ENCODE measurements at regions not wholly inside any gene's neighbourhood (a gene's known extent, or its start where the extent isn't known, plus 50 kb on each side); places are given as distances from the start of the nearest gene placed in this dataset.
"Not testable (repeated sequence)": the region's sequence is repeated elsewhere in the genome, so short reads cannot be mapped to it uniquely, and the experiment has no call there.

DNA sequence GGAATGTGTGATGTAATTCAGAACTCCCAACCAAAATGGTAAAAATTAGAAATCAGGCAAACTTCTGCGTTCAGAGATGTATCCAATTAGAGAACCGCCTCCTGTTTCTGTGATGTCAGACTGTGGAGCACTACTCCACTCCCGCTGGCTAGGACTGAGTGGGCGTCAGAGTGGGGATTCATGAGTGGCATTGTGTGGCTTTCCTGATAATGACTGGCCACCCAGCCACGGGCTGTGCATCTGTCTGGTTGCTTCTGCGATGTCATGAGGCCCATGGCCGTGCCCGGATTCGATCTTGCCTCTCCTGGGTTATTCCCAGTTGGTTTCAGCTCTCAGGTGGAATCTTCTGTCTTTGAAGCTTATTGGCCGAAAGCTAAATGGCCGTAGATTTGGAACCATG, 87.1 kb upstream of the KCNA1 start:
- CTCF ChIA-PET = interaction anchor here (0.7 to 1.5 kb wide), 4 partner anchors 9 to 35 kb away, joined by 4 to 8 read pairs (median 4); no protein-coding TSS in a partner anchor
- H3K4me3 Mint-ChIP-seq = no peak overlapping the region
- no peak for ATAC-seq
- no peak overlapping the region for H3K27ac Mint-ChIP-seq
- DNase-seq = no peak
- no peaks in the 10 kb centered on the region for H3K27me3 Mint-ChIP-seq (ENCODE audit: low read depth)
- peaks cover 48% of the 10 kb centered on the region for H3K36me3 Mint-ChIP-seq (ENCODE audit: low read depth)
- no peaks in the 10 kb centered on the region for H3K9me3 Mint-ChIP-seq (ENCODE audit: insufficient read depth)
- POLR2A ChIA-PET = interaction anchor here (0.6 kb wide), 1 partner anchor 8 kb away, joined by 4 read pairs; no protein-coding TSS in a partner anchor
- H3K4me1 Mint-ChIP-seq (ENCODE audit: low read depth) = peaks cover 50% of the 10 kb centered on the region

DNA sequence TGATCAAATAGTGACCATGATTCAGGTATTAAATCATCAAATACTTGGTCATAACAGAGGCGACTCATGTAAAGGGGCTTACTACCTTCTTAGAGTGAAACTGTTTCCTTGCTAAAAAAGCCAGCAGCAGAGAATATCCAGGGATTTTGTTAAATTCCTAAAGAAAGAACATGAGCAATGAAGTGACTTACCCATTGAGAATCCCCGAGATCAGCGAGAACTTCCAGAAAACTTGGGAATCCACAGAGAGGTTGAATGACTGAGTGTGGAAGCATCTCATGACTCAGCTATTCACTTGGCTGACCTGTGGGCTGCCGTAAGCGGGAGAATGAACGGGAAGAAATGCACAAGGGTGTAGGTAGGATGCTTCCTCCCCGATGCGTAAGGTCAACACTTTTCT, 85.3 kb upstream of the KCNA1 start:
- POLR2A ChIA-PET = interaction anchor here (1.4 kb wide), 1 partner anchor 15 kb away, joined by 4 read pairs; a partner anchor contains a TSS
- DNase-seq = no peak
- Mint-ChIP-seq H3K9me3 (ENCODE audit: insufficient read depth) (peaks cover 4% of the 10 kb centered on the region), H3K27me3 (ENCODE audit: low read depth) (no peaks in the 10 kb centered on the region), H3K36me3 (ENCODE audit: low read depth) (peaks cover 60% of the 10 kb centered on the region), H3K27ac (no peak overlapping the region), H3K4me1 (ENCODE audit: low read depth) (peaks cover 58% of the 10 kb centered on the region), H3K4me3 (no peak overlapping the region)
- ATAC-seq = no peak
- CTCF ChIA-PET = interaction anchor here (1.2 to 2.3 kb wide), 4 partner anchors 10 to 33 kb away, joined by 3 to 18 read pairs (median 6); no protein-coding TSS in a partner anchor

DNA sequence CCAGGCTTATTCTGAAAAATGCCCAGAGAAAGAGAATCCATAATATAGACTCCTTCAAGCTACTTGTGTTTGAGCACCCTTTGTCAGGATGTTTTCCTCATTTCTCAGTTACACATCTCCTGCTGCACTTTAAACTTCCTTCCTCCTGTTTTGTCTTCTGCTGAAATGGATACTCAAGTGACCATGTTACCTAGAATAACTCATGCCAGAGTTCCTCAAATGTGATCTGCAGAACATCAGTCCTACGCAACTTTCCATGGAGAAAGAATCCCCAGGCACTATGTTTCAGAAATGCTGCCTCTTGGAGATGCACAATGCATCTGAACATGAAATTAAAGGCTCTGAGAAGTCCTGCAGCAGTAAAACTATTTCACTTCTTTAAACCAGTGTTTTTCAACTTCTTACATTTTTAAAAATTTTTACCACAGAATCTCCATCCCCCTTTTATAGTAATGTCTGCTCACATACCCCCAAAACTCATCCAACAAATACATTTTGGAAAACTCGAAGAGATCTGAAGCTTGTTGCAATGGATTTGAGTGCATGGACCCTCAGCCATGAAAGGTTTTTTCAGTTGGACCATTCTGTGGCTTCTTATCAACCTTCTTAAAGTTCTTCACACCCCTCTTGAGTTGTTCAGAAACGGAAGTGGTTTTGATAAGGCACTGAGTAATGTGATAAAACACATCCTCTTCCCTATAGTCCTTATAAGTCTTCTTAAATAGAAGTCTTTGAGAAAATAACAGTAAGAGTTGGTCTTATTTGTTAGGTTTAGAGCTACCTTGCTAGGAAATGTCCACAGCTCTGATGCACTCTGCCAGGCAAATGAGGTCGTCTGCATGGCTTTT, 84.5 kb upstream of the KCNA1 start:
- Mint-ChIP-seq H3K36me3 (ENCODE audit: low read depth) (peaks cover 63% of the 10 kb centered on the region), H3K4me3 (peak overlapping the region; percentile 40), H3K9me3 (ENCODE audit: insufficient read depth) (peaks cover 4% of the 10 kb centered on the region), H3K27me3 (ENCODE audit: low read depth) (no peaks in the 10 kb centered on the region), H3K4me1 (ENCODE audit: low read depth) (peaks cover 66% of the 10 kb centered on the region), H3K27ac (peak overlapping the region; percentile 86)
- ATAC-seq = peak; percentile 53
- CTCF ChIA-PET = interaction anchor here (1.2 to 2.3 kb wide), 4 partner anchors 10 to 32 kb away, joined by 3 to 18 read pairs (median 6); no protein-coding TSS in a partner anchor
- POLR2A ChIA-PET = interaction anchor here (1.4 kb wide), 1 partner anchor 16 kb away, joined by 4 read pairs; a partner anchor contains a TSS
- no peak for DNase-seq

DNA sequence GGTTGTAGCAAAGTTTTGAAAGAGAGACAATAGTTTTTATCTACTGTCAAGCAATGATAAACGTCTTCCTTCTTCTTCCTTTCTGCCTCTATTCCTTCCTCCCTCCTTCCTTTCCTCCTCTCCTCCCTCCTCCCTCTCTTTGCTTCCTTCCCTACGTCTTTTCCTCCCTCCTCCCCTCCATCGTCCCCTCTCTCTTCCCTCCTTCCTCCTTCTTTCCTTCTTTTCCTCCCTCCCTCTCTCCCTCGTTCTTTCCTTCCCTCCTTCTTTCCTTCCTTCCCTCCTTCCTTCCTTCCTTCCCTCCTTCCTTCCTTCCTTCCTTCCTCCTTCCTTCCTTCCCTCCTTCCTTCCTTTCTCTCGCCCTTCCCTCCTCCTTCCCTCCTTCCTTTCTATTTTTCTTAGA, 82.8 kb upstream of the KCNA1 start:
- H3K27me3 Mint-ChIP-seq (ENCODE audit: low read depth) = no peaks in the 10 kb centered on the region
- peak overlapping the region; percentile 79 for H3K4me3 Mint-ChIP-seq
- ChIA-PET CTCF (interaction anchor here (7.7 kb wide), 1 partner anchor 29 kb away, joined by 78 read pairs; no protein-coding TSS in a partner anchor), POLR2A (interaction anchor here (1.5 kb wide), 1 partner anchor 178 kb away, joined by 3 read pairs; the partner anchor contains the start of genes AKAP3 and NDUFA9)
- peak overlapping the region; percentile 86 for H3K27ac Mint-ChIP-seq
- H3K9me3 Mint-ChIP-seq (ENCODE audit: insufficient read depth) = peaks cover 5% of the 10 kb centered on the region
- peaks cover 71% of the 10 kb centered on the region for H3K36me3 Mint-ChIP-seq (ENCODE audit: low read depth)
- DNase-seq = no peak
- no peak for ATAC-seq
- H3K4me1 Mint-ChIP-seq (ENCODE audit: low read depth) = peaks cover 83% of the 10 kb centered on the region

DNA sequence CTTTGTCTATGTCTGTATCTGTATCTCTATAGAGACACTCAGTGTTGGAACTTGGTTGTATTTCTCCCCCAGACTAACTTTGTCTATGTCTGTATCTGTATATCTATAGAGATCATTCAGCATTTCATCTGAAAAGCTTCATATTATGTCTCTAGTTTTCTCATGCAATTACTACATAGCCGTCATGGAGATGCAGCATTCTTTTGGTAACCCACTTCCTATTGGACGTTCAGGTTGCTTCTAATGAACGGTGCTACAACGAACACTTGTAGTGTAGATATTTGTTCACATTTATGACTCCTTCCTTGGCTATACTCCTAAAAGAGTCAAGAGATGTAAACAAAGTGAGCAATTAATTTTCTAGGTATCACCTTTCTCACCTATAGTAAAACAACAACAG, 81.5 kb upstream of the KCNA1 start:
- Mint-ChIP-seq H3K36me3 (ENCODE audit: low read depth) (peaks cover 72% of the 10 kb centered on the region), H3K4me3 (peak overlapping the region; percentile 79), H3K9me3 (ENCODE audit: insufficient read depth) (peaks cover 14% of the 10 kb centered on the region), H3K27ac (peak overlapping the region; percentile 94), H3K4me1 (ENCODE audit: low read depth) (peaks cover 86% of the 10 kb centered on the region), H3K27me3 (ENCODE audit: low read depth) (no peaks in the 10 kb centered on the region)
- CTCF ChIA-PET = interaction anchor here (0.8 to 7.7 kb wide), 5 partner anchors 10 to 224 kb away, joined by 3 to 78 read pairs (median 3); no protein-coding TSS in a partner anchor
- ATAC-seq = no peak
- POLR2A ChIA-PET = no interaction called here
- no peak for DNase-seq

DNA sequence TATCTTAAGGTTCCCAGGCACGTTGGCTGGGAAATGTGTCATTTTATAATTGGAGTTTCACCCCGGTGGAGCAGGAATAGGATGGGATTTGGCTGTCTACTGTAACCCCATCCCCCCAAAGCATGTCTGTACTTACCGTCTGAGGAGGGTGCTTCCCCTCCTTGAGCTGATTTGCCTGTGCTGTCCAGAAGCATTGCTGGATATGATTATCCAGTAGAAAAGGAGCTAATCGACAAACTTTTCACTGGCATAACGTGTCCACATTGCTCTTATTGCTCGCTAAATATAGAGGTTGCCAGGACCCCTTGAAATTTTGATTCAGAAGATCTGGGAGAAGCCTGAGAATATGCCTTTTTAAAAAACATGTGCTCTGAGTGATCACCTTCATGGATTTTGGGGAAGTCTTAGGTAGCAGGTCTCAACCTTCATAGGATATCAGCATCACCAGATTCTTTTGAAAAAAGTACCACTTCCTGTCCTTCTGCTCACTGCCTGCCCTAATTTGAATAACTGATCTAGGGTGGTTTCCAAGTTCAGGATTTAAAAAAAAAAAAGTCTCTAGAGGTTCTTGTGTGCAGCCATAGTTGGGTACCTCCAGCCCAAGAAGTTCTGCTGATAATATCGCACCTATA, 80.4 kb upstream of the KCNA1 start:
- CTCF ChIA-PET = interaction anchor here (0.8 to 7.7 kb wide), 5 partner anchors 18 to 225 kb away, joined by 3 to 78 read pairs (median 3); no protein-coding TSS in a partner anchor
- Mint-ChIP-seq H3K27me3 (ENCODE audit: low read depth) (no peaks in the 10 kb centered on the region), H3K9me3 (ENCODE audit: insufficient read depth) (peaks cover 14% of the 10 kb centered on the region), H3K4me1 (ENCODE audit: low read depth) (peaks cover 81% of the 10 kb centered on the region), H3K27ac (peak overlapping the region; percentile 94), H3K36me3 (ENCODE audit: low read depth) (peaks cover 69% of the 10 kb centered on the region), H3K4me3 (peak overlapping the region; percentile 79)
- DNase-seq (peak; percentile 43), ATAC-seq (peak; percentile 73)
- POLR2A ChIA-PET = interaction anchor here (0.7 kb wide), 1 partner anchor 22 kb away, joined by 3 read pairs; no protein-coding TSS in a partner anchor

DNA sequence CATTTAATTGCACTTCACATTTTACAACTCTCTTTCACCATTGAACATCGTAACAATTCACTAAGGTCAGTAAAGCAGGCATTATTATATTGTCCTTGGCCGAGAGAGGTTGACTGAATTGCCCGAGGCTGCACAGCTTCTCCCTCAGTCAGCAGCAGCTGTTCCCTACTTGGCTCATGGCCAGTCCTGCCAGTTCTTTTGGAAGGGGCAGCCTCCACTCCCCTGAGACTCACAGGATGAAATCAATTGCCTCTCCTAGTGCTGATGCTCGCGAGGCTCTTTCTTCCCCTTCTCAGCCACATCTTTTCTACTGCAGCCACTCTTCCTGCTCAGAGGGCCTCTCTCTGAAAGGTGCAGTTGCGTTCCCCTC, 79.9 kb upstream of the KCNA1 start:
- ATAC-seq (peak; percentile 53), DNase-seq (no peak)
- POLR2A ChIA-PET = interaction anchor here (0.7 kb wide), 1 partner anchor 168 kb away, joined by 3 read pairs; no protein-coding TSS in a partner anchor

DNA sequence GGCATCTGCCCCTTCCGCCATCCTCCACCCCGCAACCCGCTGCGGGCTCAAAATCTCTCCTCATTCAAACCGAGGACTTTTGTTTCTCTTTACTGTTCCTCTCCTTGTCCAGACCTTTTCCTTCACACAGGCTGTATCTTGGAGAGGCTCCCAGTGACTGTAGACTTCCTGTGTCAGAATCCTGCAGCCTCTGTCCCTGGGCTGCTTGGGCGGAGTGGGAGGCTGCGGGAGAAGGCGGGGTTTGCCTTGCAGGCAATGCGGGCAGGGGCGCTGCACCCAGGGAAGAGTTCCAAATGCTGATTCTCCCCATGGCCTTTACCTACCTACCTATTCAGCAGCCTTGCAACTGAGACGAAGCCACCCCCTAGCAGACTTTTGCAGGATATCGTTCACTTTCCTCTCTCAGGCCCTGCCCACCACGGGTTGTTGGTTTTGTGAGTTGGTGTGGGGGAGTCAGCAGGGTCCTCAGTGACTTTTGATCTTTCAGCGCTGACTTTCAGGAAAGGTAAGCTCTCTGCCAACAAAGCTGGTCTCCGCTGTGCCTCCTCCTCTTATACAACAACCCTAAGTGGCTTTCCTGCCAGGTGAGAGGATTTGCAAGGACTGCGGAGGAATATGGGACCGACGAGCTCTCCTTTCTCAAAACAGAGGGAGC, 79.0 kb upstream of the KCNA1 start:
- Mint-ChIP-seq H3K27me3 (ENCODE audit: low read depth) (peaks cover 2% of the 10 kb centered on the region), H3K9me3 (ENCODE audit: insufficient read depth) (peaks cover 14% of the 10 kb centered on the region), H3K27ac (peak overlapping the region; percentile 94), H3K4me3 (peak overlapping the region; percentile 79), H3K4me1 (ENCODE audit: low read depth) (peaks cover 66% of the 10 kb centered on the region), H3K36me3 (ENCODE audit: low read depth) (peaks cover 55% of the 10 kb centered on the region)
- ATAC-seq (no peak), DNase-seq (no peak)
- POLR2A ChIA-PET = interaction anchor here (0.7 to 1.2 kb wide), 3 partner anchors 28 to 181 kb away, joined by 3 to 5 read pairs (median 4); no protein-coding TSS in a partner anchor
- CTCF ChIA-PET = interaction anchor here (1.7 to 7.7 kb wide), 3 partner anchors 14 to 25 kb away, joined by 6 to 78 read pairs (median 21); no protein-coding TSS in a partner anchor

More for the DNA sequence above, 79.9 kb upstream of the KCNA1 start:
- Mint-ChIP-seq H3K36me3 (ENCODE audit: low read depth) (peaks cover 64% of the 10 kb centered on the region), H3K4me1 (ENCODE audit: low read depth) (peaks cover 76% of the 10 kb centered on the region), H3K27me3 (ENCODE audit: low read depth) (no peaks in the 10 kb centered on the region), H3K4me3 (peak overlapping the region; percentile 79), H3K9me3 (ENCODE audit: insufficient read depth) (peaks cover 14% of the 10 kb centered on the region), H3K27ac (peak overlapping the region; percentile 94)
- CTCF ChIA-PET = interaction anchor here (1.4 to 7.7 kb wide), 2 partner anchors 22 to 26 kb away, joined by 5 to 78 read pairs; no protein-coding TSS in a partner anchor

DNA sequence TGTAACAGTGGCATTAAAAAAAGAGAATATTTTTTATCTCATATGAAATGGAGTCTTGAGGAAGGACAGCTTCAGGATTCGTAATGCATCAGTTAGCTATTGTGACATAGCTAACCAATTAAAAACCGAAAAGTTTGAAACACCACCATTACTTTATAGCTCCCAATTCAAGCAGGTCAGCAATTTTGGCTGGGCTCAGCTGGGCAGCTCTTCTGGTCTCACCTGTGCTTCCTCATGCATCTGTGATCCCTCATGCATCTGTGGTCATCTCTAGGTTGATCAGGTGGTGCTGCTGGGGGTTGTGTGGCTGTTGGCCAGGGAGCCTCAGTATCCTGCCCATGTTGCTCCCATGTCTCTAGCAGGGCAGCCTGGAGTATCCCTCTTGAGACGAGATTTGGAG, 76.7 kb upstream of the KCNA1 start:
- Mint-ChIP-seq H3K36me3 (ENCODE audit: low read depth) (peaks cover 35% of the 10 kb centered on the region), H3K4me1 (ENCODE audit: low read depth) (peaks cover 50% of the 10 kb centered on the region), H3K9me3 (ENCODE audit: insufficient read depth) (peaks cover 14% of the 10 kb centered on the region), H3K27ac (no peak overlapping the region), H3K4me3 (no peak overlapping the region), H3K27me3 (ENCODE audit: low read depth) (peaks cover 15% of the 10 kb centered on the region)
- DNase-seq = no peak
- ATAC-seq = no peak
- POLR2A ChIA-PET = no interaction called here
- CTCF ChIA-PET = interaction anchor here (4.0 to 7.7 kb wide), 2 partner anchors 15 to 23 kb away, joined by 21 to 78 read pairs; no protein-coding TSS in a partner anchor

DNA sequence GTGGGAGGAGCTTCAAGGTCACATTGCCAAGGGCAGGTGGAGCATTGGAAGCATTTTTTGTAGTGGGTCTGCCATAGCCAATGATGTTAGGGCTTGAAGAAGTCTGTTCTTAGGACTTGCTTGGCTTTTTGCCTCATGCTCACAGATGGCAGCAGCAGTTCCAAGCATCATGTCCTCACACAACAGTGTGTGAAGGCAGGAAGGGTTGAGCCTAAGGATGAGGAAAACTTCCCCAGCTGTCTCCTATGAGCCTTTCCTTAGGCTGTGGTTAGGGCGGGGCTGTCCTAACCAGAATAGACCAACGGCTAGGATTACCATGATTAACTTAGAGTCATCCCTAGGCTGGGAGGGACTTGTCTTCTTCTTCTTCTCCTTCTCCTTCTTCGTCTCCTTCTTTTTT, 76.2 kb upstream of the KCNA1 start:
- POLR2A ChIA-PET = no interaction called here
- Mint-ChIP-seq H3K36me3 (ENCODE audit: low read depth) (peaks cover 30% of the 10 kb centered on the region), H3K27ac (no peak overlapping the region), H3K4me1 (ENCODE audit: low read depth) (peaks cover 50% of the 10 kb centered on the region), H3K9me3 (ENCODE audit: insufficient read depth) (peaks cover 14% of the 10 kb centered on the region), H3K4me3 (no peak overlapping the region), H3K27me3 (ENCODE audit: low read depth) (peaks cover 17% of the 10 kb centered on the region)
- DNase-seq = no peak
- ATAC-seq = no peak
- CTCF ChIA-PET = interaction anchor here (4.0 to 7.7 kb wide), 2 partner anchors 15 to 22 kb away, joined by 21 to 78 read pairs; no protein-coding TSS in a partner anchor

DNA sequence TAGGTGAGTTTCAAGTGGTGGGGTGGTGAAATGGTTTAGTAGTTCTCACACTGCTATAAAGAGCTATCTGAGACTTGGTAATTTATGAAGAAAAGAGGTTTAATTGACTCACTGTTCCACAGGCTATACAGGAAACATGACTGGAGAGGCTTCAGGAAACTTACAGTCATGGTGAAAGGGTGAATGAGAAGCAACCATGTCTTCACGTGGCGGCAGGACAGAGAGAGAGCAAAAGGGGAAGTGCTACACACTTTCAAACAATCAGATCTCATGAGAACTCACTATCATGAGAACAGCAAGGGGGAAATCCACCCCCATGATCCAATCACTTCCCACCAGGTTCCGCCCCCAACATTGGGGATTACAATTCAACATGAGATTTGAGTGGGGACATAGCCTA, 67.3 kb upstream of the KCNA1 start:
- peaks cover 41% of the 10 kb centered on the region for H3K27me3 Mint-ChIP-seq (ENCODE audit: low read depth)
- DNase-seq; H3K36me3 Mint-ChIP-seq (ENCODE audit: low read depth); H3K4me3 Mint-ChIP-seq; H3K27ac Mint-ChIP-seq; POLR2A ChIA-PET; ATAC-seq; H3K9me3 Mint-ChIP-seq (ENCODE audit: insufficient read depth): not testable (repeated sequence)
- CTCF ChIA-PET = interaction anchor here (1.4 to 1.6 kb wide), 2 partner anchors 13 to 15 kb away, joined by 5 to 7 read pairs; no protein-coding TSS in a partner anchor
- H3K4me1 Mint-ChIP-seq (ENCODE audit: low read depth) = peaks cover 12% of the 10 kb centered on the region
